Smooth muscle cell (in vitro differentiated cells): ENCODE measurements at regions not wholly inside any gene's neighbourhood (a gene's known extent, or its start where the extent isn't known, plus 50 kb on each side); places are given as distances from the start of the nearest gene placed in this dataset.

ENCODE experiments used
- DNase-seq: peaks from one replicate; lab custom pipeline; 2025; ENCODE audit not compliant: unreplicated experiment; lab: John Stamatoyannopoulos, UW
- H2AFZ ChIP-seq: fragments of 200-600 bp; sonication (generic); 2 replicates; pipeline ENCODE4 v1.6.0; 2016; ENCODE audit warnings: antibody characterized with exemption, low read depth, mild to moderate bottlenecking
- H3F3A ChIP-seq: fragments of 200-600 bp; sonication (generic); 2 replicates; pipeline ENCODE4 v1.6.0; 2017; ENCODE audit warnings: antibody characterized with exemption, low read depth
- H3K27ac ChIP-seq: fragments of 200-600 bp; sonication (generic); 2 replicates; pipeline ENCODE4 v1.5.1; 2016; ENCODE audit warnings: low read depth, mild to moderate bottlenecking
- H3K27me3 ChIP-seq: fragments of 200-600 bp; sonication (generic); 2 replicates; pipeline ENCODE4 v1.6.1; 2016; ENCODE audit warnings: low read depth, mild to moderate bottlenecking
- H3K36me3 ChIP-seq: fragments of 200-600 bp; sonication (generic); 2 replicates; pipeline ENCODE4 v1.5.1; 2016; ENCODE audit warnings: low read depth
- H3K4me1 ChIP-seq: fragments of 200-600 bp; sonication (generic); 2 replicates; pipeline ENCODE4 v1.5.1; 2016; ENCODE audit warnings: low read depth
- H3K4me2 ChIP-seq: fragments of 200-600 bp; sonication (generic); 2 replicates; pipeline ENCODE4 v1.6.0; 2016; ENCODE audit warnings: mild to moderate bottlenecking
- H3K4me3 ChIP-seq: fragments of 200-600 bp; sonication (generic); 2 replicates; pipeline ENCODE4 v1.5.1; 2016; ENCODE audit warnings: mild to moderate bottlenecking
- H3K79me2 ChIP-seq: fragments of 200-600 bp; sonication (generic); 2 replicates; pipeline ENCODE4 v1.6.0; 2016; ENCODE audit warnings: low read depth, mild to moderate bottlenecking
- H3K9ac ChIP-seq: fragments of 200-600 bp; sonication (generic); 2 replicates; pipeline ENCODE4 v1.6.0; 2016; ENCODE audit warnings: low read depth
- H3K9me3 ChIP-seq: fragments of 200-600 bp; sonication (generic); replicated peaks from 2 replicates; pipeline ENCODE4 v1.5.1; 2016; ENCODE audit warnings: low read depth
- H4K20me1 ChIP-seq: fragments of 200-600 bp; sonication (generic); 2 replicates; pipeline ENCODE4 v1.6.0; 2016; ENCODE audit warnings: low read depth
- CTCF ChIP-seq: fragments of 200-600 bp; sonication (generic); IDR thresholded peaks from 2 replicates; pipeline ENCODE4 v1.5.1; 2017; ENCODE audit warnings: borderline replicate concordance, mild to moderate bottlenecking, antibody characterized with exemption; ENCODE audit not compliant: insufficient read depth, poor library complexity, severe bottlenecking
- WGBS: methylation state at CpG from one replicate; pipeline ENCODE4 v1.1.7; 2016; ENCODE audit warnings: low lambda C conversion rate; 5-methylcytosine and 5-hydroxymethylcytosine counted together

GRCh38 chrX:43474321-43474720, 181.8 kb upstream of the MAOA start:
- H3K9ac ChIP-seq: no peak overlapping the region
- no peaks in the 10 kb centered on the region for H3F3A ChIP-seq
- no peak overlapping the region for H3K4me2 ChIP-seq
- no peak overlapping the region for H3K27ac ChIP-seq
- no peak for TF ChIP-seq CTCF
- H2AFZ ChIP-seq: no peak overlapping the region
- H3K27me3 ChIP-seq: no peaks in the 10 kb centered on the region
- 20% methylated on average over 2 of the region's 2 CpGs for WGBS
- no peak overlapping the region for H3K4me3 ChIP-seq
- no peaks in the 10 kb centered on the region for H3K79me2 ChIP-seq
- H3K4me1 ChIP-seq: no peaks in the 10 kb centered on the region
- no peak for DNase-seq
- H3K36me3 ChIP-seq: no peaks in the 10 kb centered on the region
- no peaks in the 10 kb centered on the region for H3K9me3 ChIP-seq
- H4K20me1 ChIP-seq: no peaks in the 10 kb centered on the region

- no peak overlapping the region for H2AFZ ChIP-seq
- DNase-seq: no peak
- H3K9ac ChIP-seq: no peak overlapping the region
- H3K4me3 ChIP-seq: no peak overlapping the region
- WGBS: 94% methylated on average over 3 of the region's 3 CpGs
- no peak for TF ChIP-seq CTCF
- no peaks in the 10 kb centered on the region for H3K9me3 ChIP-seq
- no peaks in the 10 kb centered on the region for H3F3A ChIP-seq
- H3K4me2 ChIP-seq: no peak overlapping the region
- H4K20me1 ChIP-seq: no peaks in the 10 kb centered on the region
- no peak overlapping the region for H3K27ac ChIP-seq
- H3K79me2 ChIP-seq: no peaks in the 10 kb centered on the region
- no peaks in the 10 kb centered on the region for H3K36me3 ChIP-seq
- peaks cover 15% of the 10 kb centered on the region for H3K4me1 ChIP-seq
- H3K27me3 ChIP-seq: no peaks in the 10 kb centered on the region
Measured at GRCh38 chrX:43479070-43479469, 177.0 kb upstream of the MAOA start.

- no peak for DNase-seq
- no peaks in the 10 kb centered on the region for H3K27me3 ChIP-seq
- no peak overlapping the region for H3K27ac ChIP-seq
- H3K36me3 ChIP-seq: no peaks in the 10 kb centered on the region
- H3K4me3 ChIP-seq: no peak overlapping the region
- TF ChIP-seq CTCF: no peak
- H3K9ac ChIP-seq: no peak overlapping the region
- 75% methylated on average over 4 of the region's 4 CpGs for WGBS
- no peaks in the 10 kb centered on the region for H4K20me1 ChIP-seq
- H3K4me2 ChIP-seq: no peak overlapping the region
- no peaks in the 10 kb centered on the region for H3K79me2 ChIP-seq
- no peaks in the 10 kb centered on the region for H3F3A ChIP-seq
- no peak overlapping the region for H2AFZ ChIP-seq
- peaks cover 15% of the 10 kb centered on the region for H3K4me1 ChIP-seq
- H3K9me3 ChIP-seq: no peaks in the 10 kb centered on the region
Measured at GRCh38 chrX:43479850-43480249, 176.2 kb upstream of the MAOA start.

GRCh38 chrX:43481576-43481975, 174.5 kb upstream of the MAOA start:
- H3K4me1 ChIP-seq: peaks cover 15% of the 10 kb centered on the region
- no peak overlapping the region for H2AFZ ChIP-seq
- H3K4me2 ChIP-seq: no peak overlapping the region
- no peaks in the 10 kb centered on the region for H3K36me3 ChIP-seq
- H3K4me3 ChIP-seq: no peak overlapping the region
- no peaks in the 10 kb centered on the region for H4K20me1 ChIP-seq
- no peaks in the 10 kb centered on the region for H3F3A ChIP-seq
- H3K9me3 ChIP-seq: no peaks in the 10 kb centered on the region
- no peaks in the 10 kb centered on the region for H3K27me3 ChIP-seq
- no peak for DNase-seq
- WGBS: 35% methylated on average over 5 of the region's 5 CpGs
- no peak overlapping the region for H3K27ac ChIP-seq
- TF ChIP-seq CTCF: no peak
- no peaks in the 10 kb centered on the region for H3K79me2 ChIP-seq
- no peak overlapping the region for H3K9ac ChIP-seq
